ENCODE measurements at regions not wholly inside any gene's neighbourhood (a gene's known extent, or its start where the extent isn't known, plus 50 kb on each side); places are given as distances from the start of the nearest gene placed in this dataset.

DNA sequence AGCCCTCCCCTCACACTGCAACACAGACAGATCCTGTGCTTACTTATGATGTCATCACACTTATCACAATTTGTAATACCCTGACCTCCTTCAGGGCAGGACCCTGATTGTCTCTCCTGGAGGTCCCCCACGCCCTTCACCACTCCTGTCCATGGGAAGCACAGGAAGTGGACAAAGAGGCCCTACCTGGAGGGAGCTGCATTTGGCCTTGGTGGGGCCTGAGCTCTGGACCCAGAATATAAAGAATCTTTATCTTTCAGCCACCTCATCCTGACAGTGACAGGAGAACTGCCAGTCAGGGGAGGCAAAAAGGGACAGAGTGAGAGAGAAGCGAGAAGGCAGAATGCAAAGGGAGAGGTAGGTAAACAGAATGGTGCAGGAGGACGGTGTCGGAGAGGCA, 303.4 kb upstream of the N4BP1 start:
- Histone ChIP-seq H3K9me3 (ENCODE audit: control insufficient read depth in 2 of 2, low read length in 2 of 2) (no peaks in the 10 kb centered on the region), H3K27me3 (ENCODE audit: control insufficient read depth in 2 of 2, insufficient read depth in 2 of 2, low read length in 2 of 2) (no peaks in the 10 kb centered on the region), H3K9ac (ENCODE audit: low read depth in 1 of 2, low read length in 2 of 2) (no peak overlapping the region), H3K4me1 (ENCODE audit: control insufficient read depth in 2 of 2, insufficient read depth in 2 of 2, low read length in 2 of 2) (no peaks in the 10 kb centered on the region), H3K27ac (ENCODE audit: low read depth in 2 of 2, low read length in 2 of 2) (no peak overlapping the region), H3K36me3 (ENCODE audit: control insufficient read depth in 2 of 2, insufficient read depth in 2 of 2, low read length in 2 of 2) (no peaks in the 10 kb centered on the region), H3K4me3 (ENCODE audit: low read length in 2 of 2) (no peak overlapping the region)

DNA sequence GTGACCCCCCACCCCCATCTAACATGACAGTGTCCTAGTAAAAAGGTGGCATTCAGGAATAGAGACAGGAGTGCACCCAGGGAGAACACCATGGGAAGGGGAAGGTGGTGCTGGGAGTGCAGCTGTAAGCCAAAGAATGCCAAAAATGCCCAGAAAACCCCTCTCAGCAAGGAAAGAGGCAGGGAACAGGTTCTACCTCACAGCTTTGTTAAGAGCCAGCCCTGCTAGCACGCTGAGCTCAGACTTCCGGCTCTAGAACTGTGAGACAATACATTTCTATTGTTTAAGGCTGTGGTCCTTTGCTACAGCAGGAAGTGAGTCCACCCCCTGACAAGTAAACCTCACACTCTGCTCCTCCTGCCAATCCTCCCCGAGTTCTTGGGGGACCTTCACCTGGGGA, 302.4 kb upstream of the N4BP1 start:
- Histone ChIP-seq H3K4me3 (ENCODE audit: low read length in 2 of 2) (no peak overlapping the region), H3K4me1 (ENCODE audit: control insufficient read depth in 2 of 2, insufficient read depth in 2 of 2, low read length in 2 of 2) (no peaks in the 10 kb centered on the region), H3K9me3 (ENCODE audit: control insufficient read depth in 2 of 2, low read length in 2 of 2) (no peaks in the 10 kb centered on the region)

DNA sequence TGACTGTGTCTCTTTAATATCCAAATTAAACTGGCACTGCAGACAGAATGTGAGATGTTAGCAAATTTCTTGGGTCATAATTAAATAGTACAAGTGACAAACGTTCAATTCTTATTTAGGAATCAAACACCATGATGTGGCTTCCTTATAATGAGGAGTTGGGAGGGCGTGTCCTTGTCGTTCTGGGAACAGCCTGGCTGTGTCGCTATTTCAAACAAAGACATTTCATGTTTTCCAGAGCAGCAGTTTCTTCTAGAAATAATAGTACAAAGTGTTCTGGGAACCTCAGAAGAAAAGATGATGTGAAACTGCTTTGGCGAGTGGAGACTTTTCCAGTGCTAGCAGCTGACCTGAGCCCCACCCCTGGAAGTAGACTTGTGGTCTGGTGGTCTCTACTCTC, 301.7 kb upstream of the N4BP1 start:
- H3K9ac ChIP-seq (ENCODE audit: low read depth in 1 of 2, low read length in 2 of 2) = no peak overlapping the region
- H3K27ac ChIP-seq (ENCODE audit: low read depth in 2 of 2, low read length in 2 of 2) = no peak overlapping the region
- no peaks in the 10 kb centered on the region for H3K4me1 ChIP-seq (ENCODE audit: control insufficient read depth in 2 of 2, insufficient read depth in 2 of 2, low read length in 2 of 2)
- H3K36me3 ChIP-seq (ENCODE audit: control insufficient read depth in 2 of 2, insufficient read depth in 2 of 2, low read length in 2 of 2) = no peaks in the 10 kb centered on the region
- H3K4me3 ChIP-seq (ENCODE audit: low read length in 2 of 2) = no peak overlapping the region
- H3K9me3 ChIP-seq (ENCODE audit: control insufficient read depth in 2 of 2, low read length in 2 of 2) = no peaks in the 10 kb centered on the region
- no peaks in the 10 kb centered on the region for H3K27me3 ChIP-seq (ENCODE audit: control insufficient read depth in 2 of 2, insufficient read depth in 2 of 2, low read length in 2 of 2)

More for the DNA sequence above, 302.4 kb upstream of the N4BP1 start:
- no peak overlapping the region for H3K9ac ChIP-seq (ENCODE audit: low read depth in 1 of 2, low read length in 2 of 2)
- H3K27me3 ChIP-seq (ENCODE audit: control insufficient read depth in 2 of 2, insufficient read depth in 2 of 2, low read length in 2 of 2) = no peaks in the 10 kb centered on the region
- no peaks in the 10 kb centered on the region for H3K36me3 ChIP-seq (ENCODE audit: control insufficient read depth in 2 of 2, insufficient read depth in 2 of 2, low read length in 2 of 2)
- H3K27ac ChIP-seq (ENCODE audit: low read depth in 2 of 2, low read length in 2 of 2) = no peak overlapping the region

GRCh38 chr16:48910214-48910613, 300.2 kb upstream of the N4BP1 start:
- H3K4me3 ChIP-seq (ENCODE audit: low read length in 2 of 2) = no peak overlapping the region
- H3K36me3 ChIP-seq (ENCODE audit: control insufficient read depth in 2 of 2, insufficient read depth in 2 of 2, low read length in 2 of 2) = no peaks in the 10 kb centered on the region
- no peak overlapping the region for H3K9ac ChIP-seq (ENCODE audit: low read depth in 1 of 2, low read length in 2 of 2)
- no peaks in the 10 kb centered on the region for H3K27me3 ChIP-seq (ENCODE audit: control insufficient read depth in 2 of 2, insufficient read depth in 2 of 2, low read length in 2 of 2)
- no peaks in the 10 kb centered on the region for H3K9me3 ChIP-seq (ENCODE audit: control insufficient read depth in 2 of 2, low read length in 2 of 2)
- no peak overlapping the region for H3K27ac ChIP-seq (ENCODE audit: low read depth in 2 of 2, low read length in 2 of 2)
- H3K4me1 ChIP-seq (ENCODE audit: control insufficient read depth in 2 of 2, insufficient read depth in 2 of 2, low read length in 2 of 2) = no peaks in the 10 kb centered on the region

DNA sequence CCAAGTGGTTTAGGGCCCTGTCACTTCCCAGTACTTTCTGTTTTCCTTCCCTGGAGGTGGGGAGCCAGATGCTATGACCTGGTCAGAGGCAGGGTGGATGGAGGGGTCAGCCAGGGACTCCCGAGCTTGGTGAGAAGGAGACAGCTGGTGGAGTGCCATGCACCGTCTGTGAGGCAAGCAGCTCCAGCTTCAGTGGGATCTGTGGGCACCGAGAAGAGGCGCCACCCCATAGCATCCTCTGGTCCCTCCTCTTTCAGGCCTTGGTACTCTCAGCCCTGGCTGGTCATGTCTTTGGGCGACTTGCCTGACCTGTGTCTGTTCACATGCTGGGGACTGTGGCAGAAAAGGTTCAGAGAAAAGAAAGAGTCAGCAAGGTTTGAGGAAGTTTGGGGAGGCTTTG, 299.3 kb upstream of the N4BP1 start:
- Histone ChIP-seq H3K27ac (ENCODE audit: low read depth in 2 of 2, low read length in 2 of 2) (no peak overlapping the region), H3K9ac (ENCODE audit: low read depth in 1 of 2, low read length in 2 of 2) (no peak overlapping the region), H3K9me3 (ENCODE audit: control insufficient read depth in 2 of 2, low read length in 2 of 2) (no peaks in the 10 kb centered on the region), H3K27me3 (ENCODE audit: control insufficient read depth in 2 of 2, insufficient read depth in 2 of 2, low read length in 2 of 2) (no peaks in the 10 kb centered on the region), H3K4me1 (ENCODE audit: control insufficient read depth in 2 of 2, insufficient read depth in 2 of 2, low read length in 2 of 2) (no peaks in the 10 kb centered on the region), H3K4me3 (ENCODE audit: low read length in 2 of 2) (no peak overlapping the region), H3K36me3 (ENCODE audit: control insufficient read depth in 2 of 2, insufficient read depth in 2 of 2, low read length in 2 of 2) (no peaks in the 10 kb centered on the region)

GRCh38 chr16:48907906-48908634, 298.1 kb upstream of the N4BP1 start:
- H3K27me3 ChIP-seq (ENCODE audit: control insufficient read depth in 2 of 2, insufficient read depth in 2 of 2, low read length in 2 of 2) = peaks cover 0 to 3% of the 10 kb centered on the region in 2 donors
- no peaks in the 10 kb centered on the region for H3K4me1 ChIP-seq (ENCODE audit: control insufficient read depth in 2 of 2, insufficient read depth in 2 of 2, low read length in 2 of 2)
- no peak overlapping the region for H3K9ac ChIP-seq (ENCODE audit: low read depth in 1 of 2, low read length in 2 of 2)
- H3K4me3 ChIP-seq (ENCODE audit: low read length in 2 of 2) = no peak overlapping the region
- no peaks in the 10 kb centered on the region for H3K9me3 ChIP-seq (ENCODE audit: control insufficient read depth in 2 of 2, low read length in 2 of 2)
- no peak overlapping the region for H3K27ac ChIP-seq (ENCODE audit: low read depth in 2 of 2, low read length in 2 of 2)
- H3K36me3 ChIP-seq (ENCODE audit: control insufficient read depth in 2 of 2, insufficient read depth in 2 of 2, low read length in 2 of 2) = no peaks in the 10 kb centered on the region

- Histone ChIP-seq H3K27me3 (ENCODE audit: control insufficient read depth in 2 of 2, insufficient read depth in 2 of 2, low read length in 2 of 2) (peaks cover 0 to 8% of the 10 kb centered on the region in 2 donors), H3K4me3 (ENCODE audit: low read length in 2 of 2) (no peak overlapping the region), H3K27ac (ENCODE audit: low read depth in 2 of 2, low read length in 2 of 2) (no peak overlapping the region)
These were observed 295.9 kb upstream of the N4BP1 start for GRCh38 chr16:48905632-48906505.

GRCh38 chr16:48904333-48904732, 294.4 kb upstream of the N4BP1 start:
- H3K27ac ChIP-seq (ENCODE audit: low read depth in 2 of 2, low read length in 2 of 2) = no peak overlapping the region
- H3K4me3 ChIP-seq (ENCODE audit: low read length in 2 of 2) = no peak overlapping the region
- no peaks in the 10 kb centered on the region for H3K4me1 ChIP-seq (ENCODE audit: control insufficient read depth in 2 of 2, insufficient read depth in 2 of 2, low read length in 2 of 2)
- H3K27me3 ChIP-seq (ENCODE audit: control insufficient read depth in 2 of 2, insufficient read depth in 2 of 2, low read length in 2 of 2) = peaks cover 0 to 8% of the 10 kb centered on the region in 2 donors
- H3K9ac ChIP-seq (ENCODE audit: low read depth in 1 of 2, low read length in 2 of 2) = no peak overlapping the region
- H3K9me3 ChIP-seq (ENCODE audit: control insufficient read depth in 2 of 2, low read length in 2 of 2) = no peaks in the 10 kb centered on the region
- H3K36me3 ChIP-seq (ENCODE audit: control insufficient read depth in 2 of 2, insufficient read depth in 2 of 2, low read length in 2 of 2) = no peaks in the 10 kb centered on the region

More at GRCh38 chr16:48905632-48906505, 295.9 kb upstream of the N4BP1 start:
- Histone ChIP-seq H3K9ac (ENCODE audit: low read depth in 1 of 2, low read length in 2 of 2) (no peak overlapping the region), H3K36me3 (ENCODE audit: control insufficient read depth in 2 of 2, insufficient read depth in 2 of 2, low read length in 2 of 2) (no peaks in the 10 kb centered on the region), H3K4me1 (ENCODE audit: control insufficient read depth in 2 of 2, insufficient read depth in 2 of 2, low read length in 2 of 2) (no peaks in the 10 kb centered on the region), H3K9me3 (ENCODE audit: control insufficient read depth in 2 of 2, low read length in 2 of 2) (no peaks in the 10 kb centered on the region)

DNA sequence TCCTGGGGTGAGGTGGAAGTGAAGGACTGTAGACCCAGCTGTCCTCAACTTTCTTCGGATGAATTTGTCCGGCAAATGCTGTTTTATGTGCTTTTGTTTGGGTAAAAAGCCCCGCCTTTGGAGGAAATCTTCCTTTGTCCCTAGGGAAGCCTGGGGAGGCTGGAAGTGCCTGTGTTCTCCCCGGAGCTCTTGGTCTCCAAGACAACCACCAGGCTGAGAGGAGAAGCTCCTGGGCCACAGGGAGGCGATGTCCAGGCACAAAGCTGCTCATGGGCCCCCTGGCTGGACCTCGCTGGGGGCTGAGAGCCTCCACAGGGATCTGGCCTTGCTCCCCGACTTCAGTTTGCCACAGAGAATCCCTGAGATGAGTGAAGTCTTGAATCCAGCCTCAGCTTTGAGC, 293.1 kb upstream of the N4BP1 start:
- H3K9me3 ChIP-seq (ENCODE audit: control insufficient read depth in 2 of 2, low read length in 2 of 2) = no peaks in the 10 kb centered on the region
- no peaks in the 10 kb centered on the region for H3K36me3 ChIP-seq (ENCODE audit: control insufficient read depth in 2 of 2, insufficient read depth in 2 of 2, low read length in 2 of 2)
- H3K4me3 ChIP-seq (ENCODE audit: low read length in 2 of 2) = no peak overlapping the region
- H3K4me1 ChIP-seq (ENCODE audit: control insufficient read depth in 2 of 2, insufficient read depth in 2 of 2, low read length in 2 of 2) = no peaks in the 10 kb centered on the region
- H3K27me3 ChIP-seq (ENCODE audit: control insufficient read depth in 2 of 2, insufficient read depth in 2 of 2, low read length in 2 of 2) = peaks cover 0 to 8% of the 10 kb centered on the region in 2 donors
- H3K27ac ChIP-seq (ENCODE audit: low read depth in 2 of 2, low read length in 2 of 2) = no peak overlapping the region
- H3K9ac ChIP-seq (ENCODE audit: low read depth in 1 of 2, low read length in 2 of 2) = no peak overlapping the region

- no peak overlapping the region for H3K4me3 ChIP-seq (ENCODE audit: low read length in 2 of 2)
- no peak overlapping the region for H3K27ac ChIP-seq (ENCODE audit: low read depth in 2 of 2, low read length in 2 of 2)
- H3K27me3 ChIP-seq (ENCODE audit: control insufficient read depth in 2 of 2, insufficient read depth in 2 of 2, low read length in 2 of 2) = peaks cover 0 to 8% of the 10 kb centered on the region in 2 donors
- H3K9ac ChIP-seq (ENCODE audit: low read depth in 1 of 2, low read length in 2 of 2) = no peak overlapping the region
- H3K36me3 ChIP-seq (ENCODE audit: control insufficient read depth in 2 of 2, insufficient read depth in 2 of 2, low read length in 2 of 2) = no peaks in the 10 kb centered on the region
- H3K4me1 ChIP-seq (ENCODE audit: control insufficient read depth in 2 of 2, insufficient read depth in 2 of 2, low read length in 2 of 2) = no peaks in the 10 kb centered on the region
- H3K9me3 ChIP-seq (ENCODE audit: control insufficient read depth in 2 of 2, low read length in 2 of 2) = no peaks in the 10 kb centered on the region
These were observed 291.9 kb upstream of the N4BP1 start for GRCh38 chr16:48901712-48902374.
